Tibial artery (tissue), 4 donors: ENCODE measurements at regions not wholly inside any gene's neighbourhood (a gene's known extent, or its start where the extent isn't known, plus 50 kb on each side); places are given as distances from the start of the nearest gene placed in this dataset.
"Not testable (repeated sequence)": the region's sequence is repeated elsewhere in the genome, so short reads cannot be mapped to it uniquely, and the experiment has no call there.

Experiments used
- DNase-seq, 2 donors: peaks; one replicate each; pipeline ENCODE4 v3.0.0-alpha.2; 2019
- H3K27ac ChIP-seq, 2 donors: fragments of 200-600 bp; sonication (generic) in 1 of 2; 1 replicate in 1 of 2; 2 replicates in 1 of 2; pipeline ENCODE4 v1.5.1; 2018 to 2019; ENCODE audit warnings: mild to moderate bottlenecking in 1 of 2
- H3K27me3 ChIP-seq, 2 donors: fragments of 200-600 bp; sonication (generic) in 1 of 2; one replicate each; pipeline versions ENCODE4 v1.5.1 to v1.6.0; 2016 to 2019
- H3K36me3 ChIP-seq, 3 donors: fragments of 200-600 bp; sonication (generic) in 2 of 3; one replicate each; pipeline ENCODE4 v1.5.1; 2016 to 2019; ENCODE audit warnings: mild to moderate bottlenecking in 2 of 3
- H3K4me1 ChIP-seq, 4 donors: fragments of 200-600 bp; sonication (generic) in 2 of 4; 1 replicate in 3 of 4; 2 replicates in 1 of 4; pipeline ENCODE4 v1.5.1; 2016 to 2019
- H3K4me3 ChIP-seq, 2 donors: fragments of 200-600 bp; sonication (generic) in 1 of 2; 1 replicate in 1 of 2; 2 replicates in 1 of 2; pipeline ENCODE4 v1.5.1; 2018 to 2019; ENCODE audit warnings: mild to moderate bottlenecking in 2 of 2
- H3K9me3 ChIP-seq, 3 donors: fragments of 200-600 bp; sonication (generic) in 1 of 3; one replicate each; pipeline ENCODE4 v1.5.1; 2016 to 2019
- intact Hi-C: fragments of 100-400 bp; cut with DNase I; formaldehyde crosslinking; loops from one replicate; pipeline ENCODE4 v1.15.0; 2023; ENCODE audit warnings: low total_unique reads
- TF ChIP-seq, protein P1 (sequence below), 2 experiments: fragments of 200-600 bp in 1 of 2; fragments of 450-650 bp in 1 of 2; IDR thresholded peaks; one replicate each; pipeline ENCODE4 v1.5.1; 2017 to 2019; ENCODE audit warnings: antibody characterized with exemption in 2 of 2, mild to moderate bottlenecking in 1 of 2, moderate library complexity in 1 of 2

GRCh38 chrY:18889548-18889947, 116.0 kb upstream of the HSFY2 start:
- intact Hi-C loops: no loop called here
- no peaks in the 10 kb centered on the region for H3K27me3 ChIP-seq
- H3K27ac ChIP-seq: no peak overlapping the region
- DNase-seq: no peak
- no peak overlapping the region for H3K4me3 ChIP-seq
- no peaks in the 10 kb centered on the region for H3K36me3 ChIP-seq
- H3K9me3 ChIP-seq: no peaks in the 10 kb centered on the region
- H3K4me1 ChIP-seq: no peaks in the 10 kb centered on the region
- TF ChIP-seq, protein P1, sequence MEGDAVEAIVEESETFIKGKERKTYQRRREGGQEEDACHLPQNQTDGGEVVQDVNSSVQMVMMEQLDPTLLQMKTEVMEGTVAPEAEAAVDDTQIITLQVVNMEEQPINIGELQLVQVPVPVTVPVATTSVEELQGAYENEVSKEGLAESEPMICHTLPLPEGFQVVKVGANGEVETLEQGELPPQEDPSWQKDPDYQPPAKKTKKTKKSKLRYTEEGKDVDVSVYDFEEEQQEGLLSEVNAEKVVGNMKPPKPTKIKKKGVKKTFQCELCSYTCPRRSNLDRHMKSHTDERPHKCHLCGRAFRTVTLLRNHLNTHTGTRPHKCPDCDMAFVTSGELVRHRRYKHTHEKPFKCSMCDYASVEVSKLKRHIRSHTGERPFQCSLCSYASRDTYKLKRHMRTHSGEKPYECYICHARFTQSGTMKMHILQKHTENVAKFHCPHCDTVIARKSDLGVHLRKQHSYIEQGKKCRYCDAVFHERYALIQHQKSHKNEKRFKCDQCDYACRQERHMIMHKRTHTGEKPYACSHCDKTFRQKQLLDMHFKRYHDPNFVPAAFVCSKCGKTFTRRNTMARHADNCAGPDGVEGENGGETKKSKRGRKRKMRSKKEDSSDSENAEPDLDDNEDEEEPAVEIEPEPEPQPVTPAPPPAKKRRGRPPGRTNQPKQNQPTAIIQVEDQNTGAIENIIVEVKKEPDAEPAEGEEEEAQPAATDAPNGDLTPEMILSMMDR (IDR thresholded peaks at IDR 0.05): no peak

DNA sequence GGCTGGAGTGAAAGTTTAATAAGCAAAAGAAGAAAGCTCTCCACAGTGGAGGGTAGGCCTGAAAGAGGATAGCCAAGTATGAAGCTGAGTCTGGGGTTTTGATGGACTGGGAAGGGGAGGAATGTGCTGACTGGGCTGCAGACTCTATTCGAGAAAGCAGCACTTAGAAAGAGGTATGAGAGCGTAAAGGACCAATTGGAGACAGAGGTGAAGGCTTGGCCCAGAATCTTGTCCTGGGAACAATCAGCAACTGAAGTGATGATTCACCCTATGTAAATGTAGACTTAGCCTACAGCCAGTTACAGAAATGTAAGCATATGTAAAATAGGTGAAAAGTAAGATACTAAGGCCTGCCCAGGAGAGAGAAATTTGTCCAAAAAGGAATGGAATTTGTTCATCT, 111.2 kb upstream of the HSFY2 start:
- H3K4me1 ChIP-seq: no peaks in the 10 kb centered on the region
- TF ChIP-seq, protein P1 (IDR thresholded peaks at IDR 0.05): no peak
- intact Hi-C loops: no loop called here
- H3K9me3 ChIP-seq: no peaks in the 10 kb centered on the region
- H3K36me3 ChIP-seq: no peaks in the 10 kb centered on the region
- H3K4me3 ChIP-seq: no peak overlapping the region
- no peak for DNase-seq
- no peaks in the 10 kb centered on the region for H3K27me3 ChIP-seq
- no peak overlapping the region for H3K27ac ChIP-seq

DNA sequence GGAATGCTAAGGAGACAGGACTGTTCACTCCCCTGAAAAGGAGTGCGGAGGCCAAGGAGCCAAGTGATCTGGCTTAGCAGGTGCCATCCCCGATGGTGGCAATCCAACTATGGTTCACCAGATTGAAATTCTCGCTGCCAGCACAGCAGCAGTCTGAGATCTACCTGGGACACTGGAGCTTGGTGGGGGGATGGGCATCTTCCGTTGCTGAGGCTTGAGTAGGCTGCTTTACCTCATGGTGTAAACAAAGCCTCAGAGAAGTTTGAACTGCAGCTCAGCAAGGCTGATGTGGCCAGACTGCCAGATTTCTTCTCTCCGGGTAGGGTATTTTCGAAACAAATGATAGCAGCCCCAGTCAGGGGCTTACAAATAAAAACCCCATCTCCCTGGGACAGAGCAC, 95.6 kb upstream of the HSFY2 start:
- H3K27ac ChIP-seq, H3K4me3 ChIP-seq, DNase-seq, H3K36me3 ChIP-seq, H3K4me1 ChIP-seq, H3K9me3 ChIP-seq, intact Hi-C loops, H3K27me3 ChIP-seq: not testable (repeated sequence)

DNA sequence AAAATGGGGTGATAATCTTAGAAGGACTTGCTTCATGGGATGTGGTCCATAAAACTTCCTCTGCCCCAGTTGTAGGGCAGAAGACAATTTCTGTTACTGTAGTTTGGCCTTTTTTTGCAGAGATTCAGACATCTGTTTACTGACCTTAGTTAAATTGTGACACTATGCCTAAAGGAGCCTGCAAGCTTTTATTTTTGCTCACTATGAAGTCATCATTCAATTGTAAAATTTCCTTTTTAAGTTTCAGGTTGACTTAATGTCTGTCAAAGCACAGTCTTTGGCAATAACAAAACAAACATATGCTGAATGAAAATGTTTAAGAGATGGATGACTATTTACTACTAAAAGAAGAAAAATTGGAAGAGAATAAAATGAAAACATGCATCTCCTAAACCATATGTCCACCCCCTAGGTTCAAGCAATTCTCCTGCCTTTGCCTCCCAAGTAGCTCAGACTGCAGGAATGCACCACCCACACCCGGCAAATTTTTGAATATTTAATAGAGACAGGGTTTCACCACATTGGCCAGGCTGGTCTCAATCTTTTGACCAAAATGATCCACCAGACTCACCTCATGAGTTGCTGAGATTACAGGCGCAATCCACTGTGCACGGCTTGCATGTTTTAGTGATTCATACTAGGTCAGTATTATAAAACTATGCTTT, 93.5 kb upstream of the HSFY2 start:
- H3K9me3 ChIP-seq, H3K27ac ChIP-seq, DNase-seq, H3K27me3 ChIP-seq, H3K36me3 ChIP-seq, H3K4me1 ChIP-seq, intact Hi-C loops, H3K4me3 ChIP-seq: not testable (repeated sequence)

- intact Hi-C loops, H3K4me3 ChIP-seq, H3K27me3 ChIP-seq, H3K4me1 ChIP-seq, H3K9me3 ChIP-seq, H3K27ac ChIP-seq, H3K36me3 ChIP-seq, DNase-seq: not testable (repeated sequence)
These were observed 87.3 kb upstream of the HSFY2 start for GRCh38 chrY:18860856-18861255.

DNA sequence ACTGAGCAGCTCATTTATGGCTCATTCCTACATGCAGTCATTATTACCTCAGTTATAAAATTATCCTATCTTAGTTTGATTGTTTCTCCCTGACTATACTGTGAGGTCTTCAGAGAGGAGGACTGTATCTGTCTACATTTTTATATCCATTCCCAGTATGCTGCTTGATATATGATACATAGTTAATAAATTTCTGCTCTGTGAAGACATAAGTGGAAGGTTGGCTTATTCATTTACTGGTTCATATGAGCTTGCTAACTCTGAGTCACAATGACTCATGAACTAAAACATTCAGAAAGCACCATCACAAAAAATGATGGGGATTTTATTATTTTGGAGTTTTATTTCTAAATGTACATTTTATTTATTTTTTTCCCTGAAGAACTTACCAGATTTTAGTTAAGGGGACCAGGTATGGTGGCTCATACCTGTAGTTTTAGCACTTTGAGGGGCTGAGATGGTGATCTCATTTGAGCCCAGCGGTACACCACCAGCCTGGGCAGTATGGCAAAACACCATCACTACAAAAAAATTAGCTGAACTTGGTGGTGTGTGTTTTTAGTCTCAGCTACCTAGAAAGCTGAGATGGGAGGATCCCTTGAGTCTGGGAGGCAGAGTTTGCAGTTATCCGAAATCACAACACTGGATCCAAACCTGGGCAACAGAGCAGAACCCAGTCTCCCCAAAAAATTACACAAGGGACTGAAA, 85.1 kb upstream of the HSFY2 start:
- H3K9me3 ChIP-seq, H3K27ac ChIP-seq, H3K4me3 ChIP-seq, H3K4me1 ChIP-seq, DNase-seq, H3K36me3 ChIP-seq, H3K27me3 ChIP-seq, intact Hi-C loops: not testable (repeated sequence)

DNA sequence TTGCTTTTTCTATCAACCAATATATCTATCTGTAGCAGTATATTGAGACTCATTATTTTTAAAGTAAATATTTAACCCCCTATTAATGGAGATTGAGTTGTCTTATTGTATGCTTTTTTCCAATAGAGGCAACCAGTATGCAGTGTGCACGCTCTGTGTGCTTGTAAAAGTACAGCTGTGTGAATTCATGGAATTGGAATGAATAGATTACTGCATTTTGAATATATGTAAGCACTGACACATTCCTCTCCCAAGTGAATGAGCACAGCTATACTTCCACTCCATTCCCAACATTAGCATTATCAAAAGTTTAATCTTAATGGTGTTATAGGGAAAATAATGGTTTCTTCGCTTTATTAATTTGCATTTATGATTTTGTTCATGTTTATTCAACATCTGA, 81.6 kb upstream of the HSFY2 start:
- H3K27me3 ChIP-seq, H3K4me1 ChIP-seq, H3K9me3 ChIP-seq, intact Hi-C loops, H3K27ac ChIP-seq, H3K4me3 ChIP-seq, DNase-seq, H3K36me3 ChIP-seq: not testable (repeated sequence)

- H3K27ac ChIP-seq, H3K9me3 ChIP-seq, intact Hi-C loops, DNase-seq, H3K27me3 ChIP-seq, H3K4me1 ChIP-seq, H3K4me3 ChIP-seq, H3K36me3 ChIP-seq: not testable (repeated sequence)
These were observed 79.8 kb upstream of the HSFY2 start for GRCh38 chrY:18853323-18853722.

- H3K4me1 ChIP-seq, H3K36me3 ChIP-seq, H3K27ac ChIP-seq, H3K27me3 ChIP-seq, H3K9me3 ChIP-seq, intact Hi-C loops, H3K4me3 ChIP-seq, DNase-seq: not testable (repeated sequence)
These were observed 63.1 kb upstream of the HSFY2 start for GRCh38 chrY:18836643-18837042.
